ENCODE measurements at regions not wholly inside any gene's neighbourhood (a gene's known extent, or its start where the extent isn't known, plus 50 kb on each side); places are given as distances from the start of the nearest gene placed in this dataset.

DNA sequence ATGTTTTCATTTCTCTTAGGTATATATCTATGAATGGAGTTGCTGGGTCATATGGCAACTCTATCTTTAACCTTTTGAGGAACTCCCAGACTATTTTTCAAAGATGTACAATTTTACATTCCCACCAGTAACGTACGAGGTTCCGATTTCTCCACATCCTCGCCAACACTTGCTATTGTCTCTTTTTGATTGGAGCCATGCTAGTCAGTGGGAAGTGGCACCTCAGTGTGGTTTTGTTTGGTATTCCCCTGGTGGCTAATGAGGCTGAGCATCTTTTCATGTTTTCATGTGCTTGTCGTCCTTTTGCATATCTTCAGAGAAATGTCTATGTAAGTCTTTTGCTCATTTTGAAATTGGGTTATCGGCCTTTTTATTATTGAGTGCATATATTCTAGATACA is 178.6 kb upstream of the EXOC2 start:
- TF ChIP-seq, protein P1, sequence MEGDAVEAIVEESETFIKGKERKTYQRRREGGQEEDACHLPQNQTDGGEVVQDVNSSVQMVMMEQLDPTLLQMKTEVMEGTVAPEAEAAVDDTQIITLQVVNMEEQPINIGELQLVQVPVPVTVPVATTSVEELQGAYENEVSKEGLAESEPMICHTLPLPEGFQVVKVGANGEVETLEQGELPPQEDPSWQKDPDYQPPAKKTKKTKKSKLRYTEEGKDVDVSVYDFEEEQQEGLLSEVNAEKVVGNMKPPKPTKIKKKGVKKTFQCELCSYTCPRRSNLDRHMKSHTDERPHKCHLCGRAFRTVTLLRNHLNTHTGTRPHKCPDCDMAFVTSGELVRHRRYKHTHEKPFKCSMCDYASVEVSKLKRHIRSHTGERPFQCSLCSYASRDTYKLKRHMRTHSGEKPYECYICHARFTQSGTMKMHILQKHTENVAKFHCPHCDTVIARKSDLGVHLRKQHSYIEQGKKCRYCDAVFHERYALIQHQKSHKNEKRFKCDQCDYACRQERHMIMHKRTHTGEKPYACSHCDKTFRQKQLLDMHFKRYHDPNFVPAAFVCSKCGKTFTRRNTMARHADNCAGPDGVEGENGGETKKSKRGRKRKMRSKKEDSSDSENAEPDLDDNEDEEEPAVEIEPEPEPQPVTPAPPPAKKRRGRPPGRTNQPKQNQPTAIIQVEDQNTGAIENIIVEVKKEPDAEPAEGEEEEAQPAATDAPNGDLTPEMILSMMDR (conservative IDR thresholded peaks at IDR 0.05 in 1 of 2, IDR thresholded peaks at IDR 0.05 in 1 of 2; ENCODE audit: low read depth in 1 of 2, low read length in 2 of 2): no peak
- TF ChIP-seq EZH2 (IDR thresholded peaks at IDR 0.05; ENCODE audit: low read length, missing control alignments): no peak
